ENCODE measurements at regions not wholly inside any gene's neighbourhood (a gene's known extent, or its start where the extent isn't known, plus 50 kb on each side); places are given as distances from the start of the nearest gene placed in this dataset.

GRCh38 chr2:223203971-223204929, 152.3 kb downstream of the KCNE4 start:
- H3K4me3 ChIP-seq (ENCODE audit: low read length), result no peak overlapping the region
- H3K27me3 ChIP-seq (ENCODE audit: insufficient read depth, low read length), result no peaks in the 10 kb centered on the region
- no peaks in the 10 kb centered on the region for H3K4me1 ChIP-seq (ENCODE audit: insufficient read depth, low read length)
- H3K9me3 ChIP-seq (ENCODE audit: low read depth, low read length), result peaks cover 4% of the 10 kb centered on the region

- Histone ChIP-seq H3K9me3 (ENCODE audit: low read depth, low read length) (peaks cover 9% of the 10 kb centered on the region), H3K4me1 (ENCODE audit: insufficient read depth, low read length) (no peaks in the 10 kb centered on the region), H3K4me3 (ENCODE audit: low read length) (no peak overlapping the region), H3K27me3 (ENCODE audit: insufficient read depth, low read length) (no peaks in the 10 kb centered on the region)
Measured at GRCh38 chr2:223210489-223210888, 158.5 kb downstream of the KCNE4 start.

- Histone ChIP-seq H3K9me3 (ENCODE audit: low read depth, low read length) (peaks cover 4% of the 10 kb centered on the region), H3K4me1 (ENCODE audit: insufficient read depth, low read length) (no peaks in the 10 kb centered on the region), H3K27me3 (ENCODE audit: insufficient read depth, low read length) (no peaks in the 10 kb centered on the region), H3K4me3 (ENCODE audit: low read length) (no peak overlapping the region)
Measured at GRCh38 chr2:223214394-223215253, 162.6 kb downstream of the KCNE4 start.

GRCh38 chr2:223215254-223215516, 163.2 kb downstream of the KCNE4 start:
- no peak overlapping the region for H3K4me3 ChIP-seq (ENCODE audit: low read length)
- no peaks in the 10 kb centered on the region for H3K4me1 ChIP-seq (ENCODE audit: insufficient read depth, low read length)
- H3K9me3 ChIP-seq (ENCODE audit: low read depth, low read length), result peaks cover 2% of the 10 kb centered on the region
- H3K27me3 ChIP-seq (ENCODE audit: insufficient read depth, low read length), result no peaks in the 10 kb centered on the region

GRCh38 chr2:223217373-223217772, 165.4 kb downstream of the KCNE4 start:
- Histone ChIP-seq H3K9me3 (ENCODE audit: low read depth, low read length) (no peaks in the 10 kb centered on the region), H3K4me3 (ENCODE audit: low read length) (no peak overlapping the region), H3K27me3 (ENCODE audit: insufficient read depth, low read length) (no peaks in the 10 kb centered on the region), H3K4me1 (ENCODE audit: insufficient read depth, low read length) (no peaks in the 10 kb centered on the region)

GRCh38 chr2:223218587-223219178, 166.7 kb downstream of the KCNE4 start:
- H3K4me1 ChIP-seq (ENCODE audit: insufficient read depth, low read length), result no peaks in the 10 kb centered on the region
- no peaks in the 10 kb centered on the region for H3K27me3 ChIP-seq (ENCODE audit: insufficient read depth, low read length)
- H3K9me3 ChIP-seq (ENCODE audit: low read depth, low read length), result no peaks in the 10 kb centered on the region
- no peak overlapping the region for H3K4me3 ChIP-seq (ENCODE audit: low read length)

GRCh38 chr2:223219872-223220657, 168.1 kb downstream of the KCNE4 start:
- no peaks in the 10 kb centered on the region for H3K4me1 ChIP-seq (ENCODE audit: insufficient read depth, low read length)
- no peak overlapping the region for H3K4me3 ChIP-seq (ENCODE audit: low read length)
- no peaks in the 10 kb centered on the region for H3K9me3 ChIP-seq (ENCODE audit: low read depth, low read length)
- no peaks in the 10 kb centered on the region for H3K27me3 ChIP-seq (ENCODE audit: insufficient read depth, low read length)

GRCh38 chr2:223220658-223220925, 168.6 kb downstream of the KCNE4 start:
- no peaks in the 10 kb centered on the region for H3K4me1 ChIP-seq (ENCODE audit: insufficient read depth, low read length)
- no peaks in the 10 kb centered on the region for H3K9me3 ChIP-seq (ENCODE audit: low read depth, low read length)
- no peaks in the 10 kb centered on the region for H3K27me3 ChIP-seq (ENCODE audit: insufficient read depth, low read length)
- H3K4me3 ChIP-seq (ENCODE audit: low read length), result no peak overlapping the region

- no peaks in the 10 kb centered on the region for H3K4me1 ChIP-seq (ENCODE audit: insufficient read depth, low read length)
- no peak overlapping the region for H3K4me3 ChIP-seq (ENCODE audit: low read length)
- no peaks in the 10 kb centered on the region for H3K9me3 ChIP-seq (ENCODE audit: low read depth, low read length)
- H3K27me3 ChIP-seq (ENCODE audit: insufficient read depth, low read length), result no peaks in the 10 kb centered on the region
Measured at GRCh38 chr2:223221139-223221835, 169.3 kb downstream of the KCNE4 start.

GRCh38 chr2:223222397-223222796, 170.4 kb downstream of the KCNE4 start:
- Histone ChIP-seq H3K4me3 (ENCODE audit: low read length) (no peak overlapping the region), H3K4me1 (ENCODE audit: insufficient read depth, low read length) (no peaks in the 10 kb centered on the region), H3K9me3 (ENCODE audit: low read depth, low read length) (no peaks in the 10 kb centered on the region), H3K27me3 (ENCODE audit: insufficient read depth, low read length) (no peaks in the 10 kb centered on the region)

GRCh38 chr2:223223156-223223555, 171.2 kb downstream of the KCNE4 start:
- H3K9me3 ChIP-seq (ENCODE audit: low read depth, low read length), result no peaks in the 10 kb centered on the region
- no peaks in the 10 kb centered on the region for H3K4me1 ChIP-seq (ENCODE audit: insufficient read depth, low read length)
- H3K27me3 ChIP-seq (ENCODE audit: insufficient read depth, low read length), result no peaks in the 10 kb centered on the region
- no peak overlapping the region for H3K4me3 ChIP-seq (ENCODE audit: low read length)

- H3K4me1 ChIP-seq (ENCODE audit: insufficient read depth, low read length), result no peaks in the 10 kb centered on the region
- no peak overlapping the region for H3K4me3 ChIP-seq (ENCODE audit: low read length)
- no peaks in the 10 kb centered on the region for H3K27me3 ChIP-seq (ENCODE audit: insufficient read depth, low read length)
- H3K9me3 ChIP-seq (ENCODE audit: low read depth, low read length), result no peaks in the 10 kb centered on the region
Measured at GRCh38 chr2:223225266-223225665, 173.3 kb downstream of the KCNE4 start.

- no peaks in the 10 kb centered on the region for H3K4me1 ChIP-seq (ENCODE audit: insufficient read depth, low read length)
- no peaks in the 10 kb centered on the region for H3K27me3 ChIP-seq (ENCODE audit: insufficient read depth, low read length)
- H3K4me3 ChIP-seq (ENCODE audit: low read length), result no peak overlapping the region
- no peaks in the 10 kb centered on the region for H3K9me3 ChIP-seq (ENCODE audit: low read depth, low read length)
Measured at GRCh38 chr2:223226264-223226663, 174.3 kb downstream of the KCNE4 start.

- H3K4me3 ChIP-seq (ENCODE audit: low read length), result no peak overlapping the region
- H3K9me3 ChIP-seq (ENCODE audit: low read depth, low read length), result no peaks in the 10 kb centered on the region
- no peaks in the 10 kb centered on the region for H3K4me1 ChIP-seq (ENCODE audit: insufficient read depth, low read length)
- H3K27me3 ChIP-seq (ENCODE audit: insufficient read depth, low read length), result no peaks in the 10 kb centered on the region
Measured at GRCh38 chr2:223227338-223227737, 175.3 kb downstream of the KCNE4 start.

Data from mononuclear cell (primary cell).